Forelimb muscle (tissue), 1 donor: ENCODE measurements at regions not wholly inside any gene's neighbourhood (a gene's known extent, or its start where the extent isn't known, plus 50 kb on each side); places are given as distances from the start of the nearest gene placed in this dataset.

Experiments
- DNase-seq: peaks from one replicate; pipeline ENCODE4 v3.0.0-alpha.2; 2013; ENCODE audit warnings: low read depth

GRCh38 chr13:107477772-107478379, 737.5 kb downstream of the LIG4 start:
- no peak for DNase-seq

GRCh38 chr13:107475753-107476453, 739.4 kb downstream of the LIG4 start:
- no peak for DNase-seq

DNA sequence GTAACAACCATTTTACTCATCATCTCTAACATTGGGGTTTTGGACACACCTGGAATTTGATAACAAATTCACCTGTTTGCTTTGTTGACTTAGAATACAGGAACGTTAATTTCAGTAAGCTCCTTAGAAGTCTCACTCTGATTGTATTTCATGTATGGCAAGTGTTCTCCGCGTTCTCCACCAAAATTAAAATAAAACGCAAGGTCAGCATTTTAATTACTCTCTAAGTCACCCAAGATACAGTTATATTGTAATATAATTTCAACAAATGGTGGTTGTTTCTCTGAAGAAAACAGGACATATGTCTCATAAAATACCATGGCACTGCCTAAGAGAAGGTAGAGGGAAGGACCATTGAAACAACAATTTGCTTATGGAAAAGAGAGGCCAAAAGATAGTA, 742.1 kb downstream of the LIG4 start:
- DNase-seq: no peak

DNA sequence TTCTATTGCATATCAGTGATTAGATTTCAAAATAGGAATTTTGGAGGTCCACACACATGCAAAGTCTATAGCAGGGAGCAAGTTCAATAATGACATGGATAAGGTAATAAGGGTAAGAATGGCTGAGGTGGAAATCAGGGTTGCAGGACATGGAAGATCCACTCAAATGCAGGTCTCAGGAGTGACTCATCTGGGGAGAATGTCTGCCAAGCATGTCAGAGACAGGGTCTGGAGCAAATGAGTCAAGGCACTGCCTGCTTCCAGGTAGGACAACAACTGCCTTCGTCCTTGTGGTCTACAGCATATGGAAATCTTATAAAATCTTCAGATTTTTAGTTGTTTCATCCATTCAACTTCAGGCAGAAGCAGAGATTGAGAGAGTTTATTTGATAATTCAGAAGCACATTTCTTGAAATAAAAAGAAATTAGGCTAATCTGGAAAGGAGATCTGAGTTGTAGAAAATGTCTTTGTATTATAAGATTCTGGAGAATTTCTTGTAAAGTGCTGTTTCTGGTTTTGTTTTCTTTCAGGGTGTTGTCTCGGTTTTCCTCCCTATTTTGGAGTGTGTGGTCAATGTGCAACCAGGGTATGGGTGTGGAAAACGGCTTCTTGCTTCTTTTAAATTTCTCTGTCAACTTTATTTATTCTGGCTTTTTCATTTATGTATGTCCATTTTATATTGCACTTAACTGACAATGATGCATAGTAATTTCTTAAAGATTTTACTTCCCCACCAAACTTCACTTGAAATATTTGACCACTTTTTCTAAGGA, 748.8 kb downstream of the LIG4 start:
- no peak for DNase-seq

- DNase-seq: no peak
Observed at GRCh38 chr13:107462501-107462900, 752.8 kb downstream of the LIG4 start.

- DNase-seq: no peak
Observed at GRCh38 chr13:107461751-107462150, 753.6 kb downstream of the LIG4 start.

DNA sequence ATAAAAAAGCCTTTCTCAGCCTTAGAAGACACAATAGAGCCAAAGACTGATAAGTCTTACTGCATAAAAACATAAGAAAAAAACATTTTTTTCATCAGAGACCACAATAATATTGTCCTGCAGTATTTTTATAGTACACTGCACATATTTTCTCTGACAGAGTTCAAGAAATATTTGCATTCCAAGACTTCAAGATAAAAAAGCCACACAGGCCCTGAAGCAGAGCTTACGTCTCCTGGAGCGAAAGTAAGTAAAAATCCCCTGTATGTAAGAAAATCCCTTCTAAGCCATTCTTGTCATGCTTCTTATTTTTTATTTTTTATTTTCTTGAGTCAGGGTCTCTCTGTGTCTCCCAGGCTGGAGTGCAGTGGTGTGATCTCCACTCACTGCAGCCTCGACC, 755.9 kb downstream of the LIG4 start:
- DNase-seq: no peak

- DNase-seq: no peak
Observed at GRCh38 chr13:107458269-107458668, 757.1 kb downstream of the LIG4 start.

- no peak for DNase-seq
Observed at GRCh38 chr13:107457686-107458085, 757.6 kb downstream of the LIG4 start.

GRCh38 chr13:107456431-107456830, 758.9 kb downstream of the LIG4 start:
- no peak for DNase-seq

DNA sequence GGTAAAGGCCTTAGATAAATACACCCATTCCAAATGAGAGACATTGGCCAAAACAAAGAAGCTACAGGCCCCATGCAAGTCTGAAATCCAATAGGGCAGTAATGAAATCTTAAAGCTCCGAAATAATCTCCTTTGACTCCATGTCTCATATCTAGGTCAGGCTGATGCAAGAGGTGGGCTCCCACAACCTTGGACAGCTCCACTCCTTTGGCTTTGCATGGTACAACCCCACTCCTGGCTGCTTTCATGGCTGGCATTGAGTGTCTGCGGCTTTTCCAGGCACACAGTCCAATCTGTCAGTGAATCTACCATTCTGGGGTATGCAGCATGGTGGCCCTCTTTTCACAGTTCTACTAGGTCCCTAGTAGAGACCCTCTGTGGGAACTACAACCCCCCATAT, 762.5 kb downstream of the LIG4 start:
- DNase-seq: no peak

DNA sequence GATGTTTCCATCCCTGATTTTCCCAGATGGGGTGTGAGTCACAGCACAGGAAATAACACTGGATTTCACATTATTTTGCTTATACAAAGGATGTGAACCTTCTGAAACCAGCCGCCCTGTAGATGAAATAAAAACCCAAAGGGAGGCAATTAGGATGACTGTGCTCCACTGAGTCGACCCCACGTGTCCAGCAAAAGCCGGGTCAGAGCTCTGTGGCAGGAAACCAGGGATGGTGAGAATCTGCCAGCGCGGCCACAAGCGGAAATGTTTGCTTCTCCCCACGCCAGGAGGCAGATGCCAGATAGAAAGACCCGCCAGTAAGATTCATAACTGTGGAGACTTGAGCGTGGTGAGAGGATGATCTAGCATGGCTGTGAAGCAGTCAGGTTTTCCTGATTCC, 764.4 kb downstream of the LIG4 start:
- DNase-seq: no peak

GRCh38 chr13:107450431-107450830, 764.9 kb downstream of the LIG4 start:
- DNase-seq: no peak

DNA sequence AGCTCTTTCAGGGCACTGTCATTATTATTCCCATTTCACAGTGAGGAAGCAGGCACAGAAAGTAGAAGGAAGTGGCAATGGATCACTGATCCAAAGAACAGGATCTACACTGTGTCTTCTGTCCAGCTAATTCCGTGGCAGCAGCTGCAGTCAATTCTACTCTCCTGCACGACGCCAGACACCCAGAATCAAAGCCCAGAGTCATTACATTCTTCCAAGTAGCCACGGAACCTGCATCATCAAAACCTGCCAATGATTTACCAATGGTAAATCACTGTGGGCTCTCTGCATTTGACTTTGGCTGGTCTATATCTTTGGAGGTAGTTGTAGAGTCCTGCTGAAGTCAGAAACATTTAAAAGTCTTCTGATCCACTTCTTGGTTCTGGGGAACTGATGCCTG, 767.7 kb downstream of the LIG4 start:
- DNase-seq: no peak

DNA sequence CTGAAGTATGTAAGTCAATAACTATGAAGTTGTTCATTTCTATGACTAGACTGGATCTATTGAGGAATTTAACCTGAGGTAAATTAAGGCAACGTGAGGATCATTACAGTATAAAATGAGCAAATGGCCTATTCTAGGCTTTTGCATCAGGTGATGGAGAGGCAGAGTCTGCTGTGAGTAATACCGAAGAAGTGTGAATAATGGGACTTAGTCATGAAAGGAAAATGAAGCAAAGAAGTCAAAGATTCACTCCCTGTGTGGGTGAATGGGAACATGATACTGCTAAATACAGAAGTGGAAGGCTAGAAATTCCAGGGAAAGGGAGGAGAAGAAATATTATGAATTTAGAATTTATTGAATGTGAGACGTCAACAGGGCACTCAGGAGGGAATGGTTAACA, 774.1 kb downstream of the LIG4 start:
- no peak for DNase-seq

GRCh38 chr13:107438251-107438650, 777.1 kb downstream of the LIG4 start:
- no peak for DNase-seq

GRCh38 chr13:107434347-107434746, 781.0 kb downstream of the LIG4 start:
- no peak for DNase-seq

GRCh38 chr13:107427536-107427935, 787.8 kb downstream of the LIG4 start:
- no peak for DNase-seq

GRCh38 chr13:107422421-107422820, 792.9 kb downstream of the LIG4 start:
- no peak for DNase-seq

DNA sequence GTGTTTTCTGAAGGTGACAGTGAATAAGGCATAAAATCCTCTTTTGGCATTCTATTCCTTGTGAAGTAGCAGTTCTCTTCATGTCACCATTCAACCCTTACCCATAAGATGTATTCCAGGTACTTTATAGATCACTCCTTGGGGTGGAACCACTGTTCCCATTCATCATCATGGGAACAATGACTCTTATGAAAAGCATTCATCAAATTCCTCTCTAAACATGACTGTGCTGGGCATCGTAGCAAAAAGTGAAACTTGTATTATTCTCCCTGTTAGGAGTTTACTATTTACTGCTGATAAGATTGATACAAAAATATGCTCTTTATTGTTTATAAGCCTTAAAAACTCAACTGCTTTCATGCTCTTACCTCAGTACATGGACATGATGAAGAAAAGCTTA, 793.4 kb downstream of the LIG4 start:
- DNase-seq: no peak

DNA sequence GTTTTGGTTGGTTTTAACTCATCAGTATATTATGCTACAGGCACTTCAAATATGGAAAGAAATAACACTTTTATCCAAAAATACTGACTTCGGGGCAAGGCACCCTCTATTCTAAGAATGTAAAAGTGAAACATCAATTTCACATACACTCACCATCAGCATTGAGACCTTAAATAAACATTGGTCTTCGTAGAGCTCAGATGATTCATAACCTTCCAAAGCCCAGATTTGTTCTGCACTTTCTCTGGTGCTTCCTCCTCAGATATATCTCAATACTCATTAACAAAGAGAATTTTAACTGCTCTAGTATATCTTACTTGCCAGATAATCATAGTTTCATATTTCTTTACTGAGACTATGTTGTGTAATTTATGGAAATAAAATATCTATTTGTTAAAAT, 794.3 kb downstream of the LIG4 start:
- no peak for DNase-seq

DNA sequence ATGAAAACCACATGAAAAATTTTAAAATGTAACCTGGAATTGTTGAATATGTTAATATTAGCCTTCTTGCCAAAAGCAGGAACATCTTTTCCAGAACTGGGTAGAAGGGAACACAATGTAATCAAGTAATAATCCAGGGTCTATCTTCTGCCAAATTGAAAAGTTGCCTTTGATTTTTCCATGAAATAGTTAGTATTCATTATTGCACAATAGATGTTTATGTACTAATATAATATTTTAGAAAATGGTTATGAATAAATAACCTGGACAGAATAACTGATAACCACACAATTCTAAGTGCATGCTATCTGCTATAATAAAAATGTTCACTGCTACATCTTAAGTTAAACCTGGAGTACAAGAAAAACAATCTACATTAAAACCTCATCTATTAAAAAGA, 802.3 kb downstream of the LIG4 start:
- no peak for DNase-seq

- DNase-seq: no peak
Observed at GRCh38 chr13:107407074-107407473, 808.3 kb downstream of the LIG4 start.
